GM18502 (cell line): ENCODE measurements at regions not wholly inside any gene's neighbourhood (a gene's known extent, or its start where the extent isn't known, plus 50 kb on each side); places are given as distances from the start of the nearest gene placed in this dataset.
"Not testable (repeated sequence)": the region's sequence is repeated elsewhere in the genome, so short reads cannot be mapped to it uniquely, and the experiment has no call there.

Source experiments
- ATAC-seq: cut with Tn5 transposase; IDR thresholded peaks from one replicate; pipeline ENCODE4 v1.9.1; 2021; ENCODE audit warnings: mild to moderate bottlenecking; ENCODE audit not compliant: unreplicated experiment, poor library complexity

- ATAC-seq: no peak
Observed at GRCh38 chr10:120108916-120109315, 216.4 kb downstream of the SEC23IP start.

- ATAC-seq: not testable (repeated sequence)
Observed at GRCh38 chr10:120109725-120110124, 217.2 kb downstream of the SEC23IP start.

GRCh38 chr10:120110196-120110595 lies 217.7 kb downstream of the SEC23IP start:
- ATAC-seq: no peak

GRCh38 chr10:120111628-120112027 lies 219.1 kb downstream of the SEC23IP start:
- ATAC-seq: no peak

GRCh38 chr10:120112809-120113208 lies 220.3 kb downstream of the SEC23IP start:
- ATAC-seq: no peak

GRCh38 chr10:120115959-120116358 lies 223.4 kb downstream of the SEC23IP start:
- ATAC-seq: no peak

GRCh38 chr10:120121768-120122167 lies 229.2 kb downstream of the SEC23IP start:
- ATAC-seq: no peak

- ATAC-seq: no peak
Observed at GRCh38 chr10:120131183-120131582, 238.7 kb downstream of the SEC23IP start.

GRCh38 chr10:120132811-120133210 lies 240.3 kb downstream of the SEC23IP start:
- ATAC-seq: no peak

- no peak for ATAC-seq
Observed at GRCh38 chr10:120138689-120139088, 246.2 kb downstream of the SEC23IP start.

GRCh38 chr10:120145107-120145506 lies 252.6 kb downstream of the SEC23IP start:
- ATAC-seq: no peak

- no peak for ATAC-seq
Observed at GRCh38 chr10:120156614-120157274, 264.2 kb downstream of the SEC23IP start.

- ATAC-seq: no peak
Observed at GRCh38 chr10:120161111-120161510, 268.6 kb downstream of the SEC23IP start.

- ATAC-seq: no peak
Observed at GRCh38 chr10:120162471-120162870, 269.9 kb downstream of the SEC23IP start.

- ATAC-seq: no peak
Observed at GRCh38 chr10:120172356-120172755, 279.8 kb downstream of the SEC23IP start.

GRCh38 chr10:120174491-120174890 lies 282.0 kb downstream of the SEC23IP start:
- ATAC-seq: no peak

- ATAC-seq: no peak
Observed at GRCh38 chr10:120177330-120177729, 279.7 kb upstream of the PLPP4 start.

- no peak for ATAC-seq
Observed at GRCh38 chr10:120180160-120180559, 276.9 kb upstream of the PLPP4 start.

GRCh38 chr10:120181154-120181553 lies 275.9 kb upstream of the PLPP4 start:
- no peak for ATAC-seq

GRCh38 chr10:120182431-120182830 lies 274.6 kb upstream of the PLPP4 start:
- no peak for ATAC-seq

- no peak for ATAC-seq
Observed at GRCh38 chr10:120183546-120183945, 273.5 kb upstream of the PLPP4 start.

GRCh38 chr10:120184547-120185337 lies 272.3 kb upstream of the PLPP4 start:
- ATAC-seq: no peak
